Right lung (tissue), 2 donors: ENCODE measurements at regions not wholly inside any gene's neighbourhood (a gene's known extent, or its start where the extent isn't known, plus 50 kb on each side); places are given as distances from the start of the nearest gene placed in this dataset.

Experiments used
- DNase-seq, 2 donors: peaks; one replicate each; pipeline ENCODE4 v3.0.0-alpha.2; 2013

DNA sequence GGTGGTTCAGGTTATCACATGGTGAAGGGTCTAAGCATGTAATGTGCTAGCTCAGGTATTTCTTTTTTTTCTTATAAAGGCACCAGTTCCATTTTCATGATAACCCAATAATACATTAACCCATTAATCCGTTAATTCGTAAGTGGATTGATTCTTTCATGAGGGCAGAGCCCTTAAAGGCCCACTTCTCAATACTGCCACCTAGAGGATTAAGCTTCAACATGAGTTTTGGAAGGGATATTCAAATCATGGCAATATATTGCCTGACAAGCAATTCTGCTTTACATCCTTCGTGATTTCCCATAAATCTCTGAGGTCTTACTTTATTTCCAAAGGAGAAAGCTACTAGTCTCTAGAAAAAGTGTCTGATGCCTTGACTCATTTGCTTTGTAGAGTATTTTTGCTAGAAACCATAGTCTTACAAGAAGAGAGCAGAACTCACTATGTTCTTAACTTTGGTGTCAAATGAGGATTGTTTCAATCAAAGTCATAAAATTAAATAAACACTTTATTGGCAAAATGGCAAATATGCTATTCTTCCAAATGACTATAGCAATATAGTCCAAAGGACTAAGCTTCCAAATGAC is 271.3 kb downstream of the KCNS3 start:
- DNase-seq, result no peak

DNA sequence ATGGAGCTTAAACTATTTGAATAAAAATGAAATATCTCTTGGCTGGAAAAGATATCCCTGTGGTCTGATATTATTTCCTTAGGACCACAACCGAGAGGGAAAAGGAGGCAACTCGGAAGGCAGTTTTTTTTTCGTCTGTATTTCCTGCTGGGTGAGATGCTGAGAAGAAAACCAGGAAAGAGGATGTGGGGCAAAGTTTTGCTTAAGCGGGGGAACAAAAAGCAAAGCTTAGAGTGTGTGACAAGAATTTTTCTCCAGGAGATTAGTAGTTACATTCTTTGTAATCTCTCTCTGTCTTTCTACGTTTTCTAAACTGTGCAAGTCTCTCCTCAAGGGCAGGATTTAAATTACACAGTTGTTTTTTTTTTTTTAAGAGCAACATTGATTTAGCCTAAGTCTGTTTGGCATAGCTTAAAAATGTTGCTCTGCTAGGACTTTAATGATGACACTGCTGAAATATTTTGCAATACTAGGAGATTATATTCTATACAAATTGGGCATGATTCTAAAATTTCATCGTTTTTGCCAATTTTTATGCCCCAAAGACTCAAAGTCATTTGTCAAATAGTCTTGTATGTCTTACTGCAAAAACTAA is 258.5 kb downstream of the KCNS3 start:
- no peak for DNase-seq

DNA sequence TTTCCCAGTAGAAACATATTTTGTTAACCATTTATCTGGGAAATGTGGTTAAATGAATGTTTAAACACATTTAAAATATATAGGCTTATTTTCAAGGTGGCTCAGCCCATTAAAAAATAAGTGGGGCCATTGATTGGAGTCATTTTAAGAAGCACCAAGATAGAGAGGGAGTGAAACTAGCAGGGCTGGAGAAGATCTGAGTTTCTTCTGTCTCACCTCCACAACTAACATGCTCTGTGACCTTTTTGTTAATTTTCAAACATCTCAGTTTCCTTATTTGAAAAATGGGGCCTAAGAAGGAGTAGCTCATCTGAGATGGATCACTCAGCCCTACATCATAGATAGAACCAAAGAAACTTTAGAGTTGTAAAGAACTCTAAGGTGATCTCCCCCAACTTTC is 254.8 kb downstream of the KCNS3 start:
- DNase-seq, result no peak

- no peak for DNase-seq
These were observed 254.2 kb downstream of the KCNS3 start for GRCh38 chr2:18132697-18133096.

- no peak for DNase-seq
These were observed 253.3 kb downstream of the KCNS3 start for GRCh38 chr2:18131761-18132160.

GRCh38 chr2:18129348-18129747 is 250.9 kb downstream of the KCNS3 start:
- DNase-seq, result no peak

GRCh38 chr2:18125303-18125702 is 246.8 kb downstream of the KCNS3 start:
- no peak for DNase-seq

DNA sequence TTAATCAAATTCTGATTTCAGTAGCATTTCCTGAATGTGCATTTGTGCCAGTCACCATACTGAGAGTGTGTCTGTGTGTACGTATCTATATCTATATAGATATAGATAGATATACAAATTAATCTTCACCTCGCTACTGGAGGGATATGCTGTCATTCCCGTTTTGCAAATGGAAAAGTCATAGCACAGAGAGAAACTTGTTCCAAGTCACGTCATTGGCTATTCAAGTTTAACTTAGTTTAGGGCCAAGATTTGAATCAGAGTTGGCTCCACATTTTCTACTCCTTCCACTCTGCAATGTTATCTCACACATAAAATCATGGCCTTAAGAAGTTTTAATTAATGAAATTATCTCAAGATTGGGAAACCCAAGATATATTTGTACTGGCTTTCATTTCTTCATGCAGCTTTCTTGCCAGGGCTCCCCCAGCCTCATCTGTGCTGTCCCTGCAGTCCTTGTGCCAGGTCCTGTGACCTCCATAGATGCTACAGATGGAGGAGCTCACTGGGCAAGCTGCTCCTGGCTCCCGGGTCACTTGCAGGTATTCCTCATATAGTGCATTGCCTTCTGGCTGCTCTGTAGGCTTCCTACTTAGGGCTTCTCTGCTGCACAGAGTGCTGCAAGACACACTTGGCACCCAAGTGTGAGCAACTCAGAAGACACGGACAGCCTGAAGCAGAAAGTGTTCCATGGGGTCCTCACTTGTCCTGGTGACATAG is 245.8 kb downstream of the KCNS3 start:
- DNase-seq, result no peak

- DNase-seq, result no peak
These were observed 245.1 kb downstream of the KCNS3 start for GRCh38 chr2:18123577-18123976.

- DNase-seq, result no peak
These were observed 244.7 kb downstream of the KCNS3 start for GRCh38 chr2:18123211-18123570.

DNA sequence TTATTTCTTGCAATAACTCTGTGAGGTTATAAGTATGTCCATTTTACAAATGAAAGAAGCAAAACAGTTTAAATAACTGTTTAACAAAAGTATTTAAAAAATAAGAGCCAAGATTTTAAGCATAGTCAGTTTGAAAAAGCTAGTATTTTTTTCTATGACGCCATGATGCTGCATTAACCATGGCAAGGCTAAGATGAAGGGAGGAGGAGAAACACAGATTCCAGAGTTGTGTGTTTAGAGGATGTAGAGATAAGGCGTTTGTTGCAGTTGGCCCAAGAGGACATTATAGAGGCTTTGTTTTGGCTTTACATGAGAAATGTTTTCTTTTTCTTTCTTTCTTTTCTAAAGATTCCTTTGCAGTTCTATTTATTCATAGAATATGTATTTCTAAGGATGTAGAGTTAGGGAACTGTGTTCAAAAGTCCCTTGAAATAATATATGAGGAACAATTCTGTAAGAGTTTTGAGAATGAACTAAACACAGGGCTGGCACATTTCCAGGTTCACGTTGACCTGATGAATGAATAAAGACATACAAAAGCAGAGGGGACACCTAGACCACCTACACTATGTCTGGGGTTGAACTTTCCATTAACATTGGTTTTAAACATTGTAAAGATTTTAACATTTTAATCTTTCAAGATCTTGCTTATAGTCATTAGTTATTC is 244.2 kb downstream of the KCNS3 start:
- no peak for DNase-seq

GRCh38 chr2:18119883-18120282 is 241.4 kb downstream of the KCNS3 start:
- DNase-seq, result peak in 1 of 2 donors; percentile 21

- DNase-seq, result no peak
These were observed 240.2 kb downstream of the KCNS3 start for GRCh38 chr2:18118703-18119102.

DNA sequence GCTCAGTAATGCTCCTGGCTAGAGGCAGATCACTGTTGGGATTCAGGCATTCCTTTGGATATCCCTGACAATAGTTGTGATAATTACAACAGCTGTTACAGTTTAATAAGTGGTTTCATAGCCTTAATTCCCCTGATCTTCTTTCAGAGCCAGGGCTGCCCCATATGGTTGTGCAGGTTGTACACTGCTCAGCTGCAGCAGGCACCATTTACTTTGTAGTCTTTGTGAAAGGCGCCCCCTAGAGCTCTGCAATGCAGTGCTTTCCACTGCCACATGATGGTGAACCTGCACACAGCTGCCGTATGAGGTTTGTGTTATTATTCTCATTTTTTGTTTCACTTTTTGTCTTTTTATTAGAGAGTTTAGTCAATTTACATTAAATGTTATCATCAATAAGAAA is 239.1 kb downstream of the KCNS3 start:
- DNase-seq, result no peak

- no peak for DNase-seq
These were observed 231.8 kb downstream of the KCNS3 start for GRCh38 chr2:18110222-18110621.

- no peak for DNase-seq
These were observed 228.4 kb downstream of the KCNS3 start for GRCh38 chr2:18106841-18107240.

DNA sequence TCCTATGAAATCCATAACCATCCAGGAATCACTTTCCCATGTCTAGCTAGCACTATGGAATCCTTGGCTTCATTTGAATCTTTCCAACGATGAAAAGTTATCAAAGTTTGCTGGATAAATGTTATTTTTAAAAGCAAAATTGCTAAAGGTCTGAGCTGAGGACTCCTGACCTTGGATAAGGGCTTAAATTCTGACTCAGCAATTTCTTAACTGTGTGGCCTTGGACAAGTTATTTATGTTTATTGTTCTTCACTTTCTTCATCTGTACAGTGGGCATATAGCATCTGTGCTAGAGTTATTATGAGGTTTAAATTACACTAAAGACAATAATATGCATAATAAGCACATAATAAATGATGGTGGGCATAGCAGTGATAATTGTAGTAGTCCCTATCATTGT is 227.5 kb downstream of the KCNS3 start:
- no peak for DNase-seq

DNA sequence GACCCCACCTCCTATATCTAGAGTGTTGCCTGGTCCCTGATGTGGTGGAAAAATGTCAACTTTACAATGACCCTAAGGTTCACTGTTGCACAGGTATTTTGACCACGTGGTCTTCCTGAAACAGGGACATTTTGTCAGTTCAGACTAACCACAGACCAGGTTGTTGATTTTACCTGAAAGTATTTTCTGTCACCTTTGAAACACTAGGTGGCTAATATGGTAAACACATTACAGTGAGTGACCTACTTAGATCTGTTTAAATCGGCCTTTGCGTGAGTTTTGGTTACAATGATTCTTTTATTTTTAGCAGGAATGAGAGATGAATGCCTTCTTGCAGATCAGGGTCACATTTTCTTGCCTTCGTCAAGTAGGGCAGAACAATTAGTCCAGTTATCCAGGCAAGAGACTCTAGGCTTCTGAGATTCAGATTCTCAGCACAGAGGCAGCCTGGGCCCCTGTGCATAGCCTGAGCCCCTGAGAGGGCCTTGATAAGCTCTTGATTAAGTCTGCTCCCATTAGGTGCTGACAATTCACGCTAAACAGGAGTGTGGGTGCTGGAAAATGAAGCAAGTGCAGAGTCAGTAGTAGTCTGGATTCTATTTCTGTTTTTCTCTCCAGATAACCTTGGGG is 226.2 kb downstream of the KCNS3 start:
- no peak for DNase-seq

DNA sequence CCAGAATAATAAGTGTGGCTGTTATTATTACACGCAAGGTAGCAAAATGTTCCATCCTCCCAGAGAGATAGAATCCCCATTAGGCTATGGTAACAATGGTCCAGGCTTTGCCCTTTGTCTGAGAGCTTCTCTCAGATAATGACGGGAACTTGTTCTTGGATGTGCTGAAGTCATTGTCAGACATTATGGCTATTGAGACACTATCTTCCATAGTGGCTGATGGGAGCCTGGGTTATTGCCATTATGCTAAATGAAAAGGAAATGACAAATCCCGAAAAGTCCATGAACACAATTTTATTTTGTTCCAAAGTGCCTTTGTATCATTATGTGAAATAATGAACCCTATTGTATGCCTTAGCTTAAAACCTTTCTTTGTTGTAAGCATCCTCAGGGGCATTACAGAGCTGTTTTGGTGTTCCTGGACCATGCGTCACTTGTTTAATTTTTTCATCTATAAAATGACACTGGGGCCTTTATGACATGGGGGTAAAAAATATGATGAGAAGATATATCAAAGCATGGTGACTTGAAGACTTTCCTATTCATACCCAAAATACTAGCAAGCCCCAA is 218.5 kb downstream of the KCNS3 start:
- DNase-seq, result no peak

- no peak for DNase-seq
These were observed 215.8 kb downstream of the KCNS3 start for GRCh38 chr2:18094277-18094676.

- no peak for DNase-seq
These were observed 214.7 kb downstream of the KCNS3 start for GRCh38 chr2:18093196-18093595.

GRCh38 chr2:18092760-18093159 is 214.3 kb downstream of the KCNS3 start:
- no peak for DNase-seq
